SU-DHL-6 (cell line): ENCODE measurements at regions not wholly inside any gene's neighbourhood (a gene's known extent, or its start where the extent isn't known, plus 50 kb on each side); places are given as distances from the start of the nearest gene placed in this dataset.

ENCODE experiments used
- H2AFZ ChIP-seq: fragments of 200-600 bp; sonication (generic); 2 replicates; pipeline ENCODE4 v1.6.1; 2014; ENCODE audit warnings: low read depth, mild to moderate bottlenecking, moderate library complexity, mixed read lengths, antibody characterized with exemption, low read length; ENCODE audit not compliant: severe bottlenecking
- H3F3A ChIP-seq: fragments of 200-600 bp; shearing (Covaris generic); 2 replicates; pipeline ENCODE4 v1.6.0; 2016; ENCODE audit warnings: antibody characterized with exemption, mild to moderate bottlenecking; ENCODE audit not compliant: insufficient read depth
- H3K27ac ChIP-seq: fragments of 200-600 bp; sonication (generic); 2 replicates; pipeline ENCODE4 v1.5.1; 2016; ENCODE audit warnings: low read depth, mild to moderate bottlenecking, low read length, moderate library complexity, mixed read lengths
- H3K27me3 ChIP-seq: fragments of 200-600 bp; sonication (generic), shearing (Covaris generic); 2 replicates; pipeline ENCODE4 v1.6.0; 2014; ENCODE audit warnings: mild to moderate bottlenecking, low read length
- H3K36me3 ChIP-seq: fragments of 200-600 bp; sonication (generic); 2 replicates; pipeline ENCODE4 v1.6.1; 2014; ENCODE audit warnings: mild to moderate bottlenecking, low read length, mixed read lengths
- H3K4me2 ChIP-seq: fragments of 300-600, 200-600 bp; shearing (Covaris generic), sonication (generic); 2 replicates; pipeline ENCODE4 v1.6.0; 2014; ENCODE audit warnings: low read length, low read depth, mild to moderate bottlenecking; ENCODE audit not compliant: poor library complexity, severe bottlenecking
- H3K4me3 ChIP-seq: fragments of 200-600 bp; sonication (generic); 2 replicates; pipeline ENCODE4 v1.5.1; 2014; ENCODE audit warnings: antibody characterized with exemption, low read length, mild to moderate bottlenecking, mixed read lengths; ENCODE audit not compliant: insufficient read depth, poor library complexity, severe bottlenecking
- H3K79me2 ChIP-seq: fragments of 200-600 bp; sonication (generic); 2 replicates; pipeline ENCODE4 v1.6.1; 2014; ENCODE audit warnings: mild to moderate bottlenecking, low read length, moderate library complexity; ENCODE audit not compliant: insufficient read depth
- H3K9ac ChIP-seq: fragments of 200-600 bp; sonication (generic); 2 replicates; pipeline ENCODE4 v1.7.0; 2014; ENCODE audit warnings: mild to moderate bottlenecking, low read length
- H3K9me2 ChIP-seq: fragments of 200-600 bp; sonication (generic); replicated peaks from 2 replicates; pipeline ENCODE4 v1.6.1; 2014; ENCODE audit warnings: low read length; ENCODE audit not compliant: insufficient read depth
- H3K9me3 ChIP-seq: fragments of 200-600 bp; sonication (generic); 2 replicates; pipeline ENCODE4 v1.6.1; 2014; ENCODE audit warnings: low read length, mixed read lengths; ENCODE audit not compliant: insufficient read depth
- H4K20me1 ChIP-seq: fragments of 200-600 bp; sonication (generic); 2 replicates; pipeline ENCODE4 v1.6.1; 2014; ENCODE audit warnings: low read depth, mild to moderate bottlenecking, antibody characterized with exemption, low read length, moderate library complexity, mixed read lengths
- EZH2phosphoT487 ChIP-seq: fragments of 200-600 bp; sonication (generic), shearing (Covaris generic); conservative IDR thresholded peaks from 2 replicates; pipeline ENCODE4 v1.6.1; 2018; ENCODE audit warnings: mild to moderate bottlenecking, antibody characterized with exemption, low read length, moderate library complexity, mixed read lengths
- TF ChIP-seq, protein P1 (sequence below): fragments of 200-600 bp; sonication (generic); IDR thresholded peaks from one replicate; pipeline ENCODE4 v1.5.1; 2017; ENCODE audit warnings: antibody characterized with exemption, mild to moderate bottlenecking, low read length, moderate library complexity; ENCODE audit not compliant: insufficient read depth, poor library complexity, severe bottlenecking

DNA sequence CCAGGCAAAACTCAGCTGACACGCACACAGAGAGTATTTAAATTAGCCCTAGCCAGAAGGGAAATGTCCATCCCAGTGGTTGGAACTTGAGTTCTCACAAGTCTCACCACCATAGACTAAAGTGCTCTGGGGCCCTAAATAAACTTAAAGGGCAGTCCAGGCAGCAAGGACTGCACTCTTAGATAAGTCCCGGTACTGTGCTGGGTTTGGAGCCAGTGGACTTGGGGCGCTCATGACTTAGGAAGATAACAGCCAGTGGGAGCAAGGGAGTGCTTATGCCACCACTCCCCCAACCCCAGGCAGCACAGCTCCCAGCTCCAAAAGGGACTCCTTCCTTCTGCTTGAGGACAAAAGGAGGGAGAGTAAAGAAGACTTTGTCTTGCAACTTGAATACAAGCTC, 319.5 kb upstream of the GPR149 start:
- Histone ChIP-seq H3F3A (no peaks in the 10 kb centered on the region), H3K9ac (no peak overlapping the region), H3K27me3 (no peaks in the 10 kb centered on the region), H3K36me3 (no peaks in the 10 kb centered on the region), H3K27ac (no peak overlapping the region), H3K9me3 (no peaks in the 10 kb centered on the region), H3K4me3 (no peak overlapping the region), H3K79me2 (no peaks in the 10 kb centered on the region), H3K4me2 (no peak overlapping the region), H2AFZ (no peak overlapping the region), H3K9me2 (no peaks in the 10 kb centered on the region; the same call in 1 of the 2 replicates), H4K20me1 (no peaks in the 10 kb centered on the region)
- TF ChIP-seq, protein P1, sequence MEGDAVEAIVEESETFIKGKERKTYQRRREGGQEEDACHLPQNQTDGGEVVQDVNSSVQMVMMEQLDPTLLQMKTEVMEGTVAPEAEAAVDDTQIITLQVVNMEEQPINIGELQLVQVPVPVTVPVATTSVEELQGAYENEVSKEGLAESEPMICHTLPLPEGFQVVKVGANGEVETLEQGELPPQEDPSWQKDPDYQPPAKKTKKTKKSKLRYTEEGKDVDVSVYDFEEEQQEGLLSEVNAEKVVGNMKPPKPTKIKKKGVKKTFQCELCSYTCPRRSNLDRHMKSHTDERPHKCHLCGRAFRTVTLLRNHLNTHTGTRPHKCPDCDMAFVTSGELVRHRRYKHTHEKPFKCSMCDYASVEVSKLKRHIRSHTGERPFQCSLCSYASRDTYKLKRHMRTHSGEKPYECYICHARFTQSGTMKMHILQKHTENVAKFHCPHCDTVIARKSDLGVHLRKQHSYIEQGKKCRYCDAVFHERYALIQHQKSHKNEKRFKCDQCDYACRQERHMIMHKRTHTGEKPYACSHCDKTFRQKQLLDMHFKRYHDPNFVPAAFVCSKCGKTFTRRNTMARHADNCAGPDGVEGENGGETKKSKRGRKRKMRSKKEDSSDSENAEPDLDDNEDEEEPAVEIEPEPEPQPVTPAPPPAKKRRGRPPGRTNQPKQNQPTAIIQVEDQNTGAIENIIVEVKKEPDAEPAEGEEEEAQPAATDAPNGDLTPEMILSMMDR = no peak
- no peak for TF ChIP-seq EZH2phosphoT487

DNA sequence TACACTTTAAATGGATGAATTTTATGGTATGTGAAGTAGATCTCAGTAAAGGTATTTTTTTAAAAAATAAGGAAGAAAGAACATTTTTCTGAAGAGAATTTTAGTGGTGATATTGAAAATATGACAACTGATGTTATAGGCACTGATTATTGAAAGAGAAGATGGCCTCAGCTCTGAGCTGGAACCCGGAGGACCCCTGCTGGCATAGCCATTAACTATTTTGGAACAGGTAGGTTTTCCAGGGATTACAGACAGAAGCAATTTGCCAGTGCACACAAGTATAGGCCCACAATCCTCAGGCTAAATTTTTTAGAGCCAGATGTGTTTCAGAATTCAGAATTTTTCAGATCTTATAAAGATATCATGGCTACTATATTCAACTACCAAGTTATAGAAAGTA, 315.9 kb upstream of the GPR149 start:
- TF ChIP-seq EZH2phosphoT487 = no peak
- TF ChIP-seq, protein P1 = no peak
- Histone ChIP-seq H4K20me1 (no peaks in the 10 kb centered on the region), H3K9me2 (no peaks in the 10 kb centered on the region; the same call in 1 of the 2 replicates), H3K79me2 (no peaks in the 10 kb centered on the region), H3K9ac (no peak overlapping the region), H3F3A (no peaks in the 10 kb centered on the region), H3K27me3 (no peaks in the 10 kb centered on the region), H3K4me2 (no peak overlapping the region), H3K36me3 (no peaks in the 10 kb centered on the region), H2AFZ (no peak overlapping the region), H3K27ac (no peak overlapping the region), H3K9me3 (no peaks in the 10 kb centered on the region), H3K4me3 (no peak overlapping the region)

GRCh38 chr3:154745122-154745521, 315.1 kb upstream of the GPR149 start:
- H3K9me2 ChIP-seq = no peaks in the 10 kb centered on the region; the same call in 1 of the 2 replicates
- H3F3A ChIP-seq = no peaks in the 10 kb centered on the region
- TF ChIP-seq, protein P1 = no peak
- TF ChIP-seq EZH2phosphoT487 = no peak
- H2AFZ ChIP-seq = no peak overlapping the region
- H3K27ac ChIP-seq = no peak overlapping the region
- H3K9me3 ChIP-seq = no peaks in the 10 kb centered on the region
- H3K4me2 ChIP-seq = no peak overlapping the region
- no peaks in the 10 kb centered on the region for H3K27me3 ChIP-seq
- no peaks in the 10 kb centered on the region for H4K20me1 ChIP-seq
- H3K4me3 ChIP-seq = no peak overlapping the region
- no peak overlapping the region for H3K9ac ChIP-seq
- no peaks in the 10 kb centered on the region for H3K36me3 ChIP-seq
- no peaks in the 10 kb centered on the region for H3K79me2 ChIP-seq
